MM.1S (cell line): ENCODE measurements at regions not wholly inside any gene's neighbourhood (a gene's known extent, or its start where the extent isn't known, plus 50 kb on each side); places are given as distances from the start of the nearest gene placed in this dataset.

Experiments
- CTCF ChIP-seq: fragments of 300-600 bp; sonication (generic); IDR thresholded peaks from 2 replicates; pipeline ENCODE4 v1.5.1; 2016; ENCODE audit warnings: antibody characterized with exemption, low read length, mixed read lengths
- EZH2 ChIP-seq: fragments of 300-600 bp; sonication (generic); optimal IDR thresholded peaks from 2 replicates; pipeline ENCODE3; 2017; ENCODE audit warnings: low read depth, mild to moderate bottlenecking, antibody characterized with exemption, low read length, mixed read lengths

GRCh38 chr5:23014266-23014665 lies 161.1 kb upstream of the CDH12 start:
- no peak for TF ChIP-seq CTCF
- TF ChIP-seq EZH2 = no peak
